OCI-LY7 (cell line): ENCODE measurements at regions not wholly inside any gene's neighbourhood (a gene's known extent, or its start where the extent isn't known, plus 50 kb on each side); places are given as distances from the start of the nearest gene placed in this dataset.

Source experiments
- BruUV-seq: library from RNA; stranded (reverse); fragments of 400-500 nt; replicated peaks from 2 replicates; lab custom pipeline; 2021; lab: Mats Ljungman, UMichigan
- CTCF ChIA-PET: fragments of 300-600 bp; sonication (Branson Sonifier 250); formaldehyde crosslinking; loops from one replicate; lab custom pipeline; 2022; ENCODE audit warnings: antibody characterized with exemption; ENCODE audit not compliant: unreplicated experiment; lab: Charles Lee
- POLR2A ChIA-PET: fragments of 300-600 bp; sonication (Branson Sonifier 250); formaldehyde crosslinking; loops from one replicate; lab custom pipeline; 2022; ENCODE audit warnings: antibody characterized with exemption; lab: Charles Lee
- DNase-seq: peaks from one replicate; pipeline ENCODE4 v3.0.0-alpha.2; 2015; ENCODE audit warnings: low spot score
- H2AFZ ChIP-seq: fragments of 200-600 bp; sonication (generic), shearing (Covaris generic); 2 replicates; pipeline ENCODE4 v1.6.1; 2014; ENCODE audit warnings: mild to moderate bottlenecking, antibody characterized with exemption, low read length, moderate library complexity
- H3K27ac ChIP-seq: fragments of 200-600 bp; sonication (generic); 2 replicates; pipeline ENCODE4 v1.5.1; 2014; ENCODE audit warnings: mixed run types, low read depth, mild to moderate bottlenecking, moderate library complexity, low read length, inconsistent platforms; ENCODE audit not compliant: poor library complexity, severe bottlenecking
- H3K36me3 ChIP-seq: fragments of 200-600 bp; sonication (generic); 2 replicates; pipeline ENCODE4 v1.6.1; 2014; ENCODE audit warnings: mild to moderate bottlenecking, antibody characterized with exemption, low read length, moderate library complexity, mixed read lengths; ENCODE audit not compliant: insufficient read depth
- H3K4me1 ChIP-seq: fragments of 200-600 bp; sonication (generic); 2 replicates; pipeline ENCODE4 v1.5.1; 2014; ENCODE audit warnings: mild to moderate bottlenecking, low read length; ENCODE audit not compliant: insufficient read depth, poor library complexity, severe bottlenecking
- H3K4me2 ChIP-seq: fragments of 200-600 bp; sonication (generic); 2 replicates; pipeline ENCODE4 v1.6.1; 2014; ENCODE audit warnings: mild to moderate bottlenecking, low read length
- H3K4me3 ChIP-seq: fragments of 200-600 bp; sonication (generic); 2 replicates; pipeline ENCODE4 v1.5.1; 2014; ENCODE audit warnings: mild to moderate bottlenecking, low read depth, low read length; ENCODE audit not compliant: poor library complexity, severe bottlenecking
- H3K79me2 ChIP-seq: fragments of 200-600 bp; sonication (generic); 2 replicates; pipeline ENCODE4 v1.6.1; 2016; ENCODE audit warnings: low read depth, mild to moderate bottlenecking, low read length, moderate library complexity, mixed read lengths; ENCODE audit not compliant: insufficient read depth
- H3K9me2 ChIP-seq: fragments of 200-600 bp; sonication (generic); 2 replicates; pipeline ENCODE4 v1.6.1; 2016; ENCODE audit warnings: mild to moderate bottlenecking, low read length, mixed read lengths; ENCODE audit not compliant: insufficient read depth
- H3K9me3 ChIP-seq: fragments of 200-600 bp; sonication (generic); 2 replicates; pipeline ENCODE4 v1.6.1; 2014; ENCODE audit warnings: mild to moderate bottlenecking, mixed run types, low read length, mixed read lengths
- H4K20me1 ChIP-seq: fragments of 200-600 bp; sonication (generic); 2 replicates; pipeline ENCODE4 v1.6.1; 2014; ENCODE audit warnings: mild to moderate bottlenecking, antibody characterized with exemption, low read length, moderate library complexity, mixed read lengths; ENCODE audit not compliant: insufficient read depth
- EZH2phosphoT487 ChIP-seq: fragments of 200-600 bp; sonication (generic); IDR thresholded peaks from 2 replicates; pipeline ENCODE4 v1.6.1; 2018; ENCODE audit warnings: low read depth, borderline replicate concordance, mild to moderate bottlenecking, mixed run types, antibody characterized with exemption, low read length, moderate library complexity, mixed read lengths
- intact Hi-C: fragments of 100-400 bp; cut with micrococcal nuclease; formaldehyde crosslinking; loops from one replicate; pipeline ENCODE4 v1.10.0; 2022; ENCODE audit not compliant: unreplicated experiment
- TF ChIP-seq, protein P1 (sequence below): fragments of 200-600 bp; sonication (generic); conservative IDR thresholded peaks from 2 replicates; pipeline ENCODE4 v1.5.1; 2014; ENCODE audit warnings: mild to moderate bottlenecking, antibody characterized with exemption, low read length, moderate library complexity, mixed read lengths

DNA sequence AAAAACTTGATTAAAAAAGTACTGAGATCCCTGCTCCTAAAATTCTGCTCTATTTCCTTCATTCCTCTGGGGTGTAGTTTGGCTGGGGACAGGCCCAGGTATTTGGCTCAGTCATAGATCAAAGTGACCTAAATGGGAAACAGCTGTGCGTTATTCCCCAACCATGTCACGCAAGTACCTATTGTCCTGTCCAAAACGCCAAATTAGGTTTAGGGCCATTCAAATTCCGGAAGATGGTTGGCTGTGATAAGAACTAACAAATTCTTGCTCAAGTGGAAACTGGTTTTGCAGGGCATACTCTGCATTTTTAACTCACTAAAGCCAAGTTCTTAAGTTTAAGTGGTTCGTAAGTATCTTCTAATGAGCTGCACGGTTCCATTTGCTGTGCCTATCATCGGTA is 147.6 kb upstream of the TMEM170B start:
- ChIA-PET POLR2A (interaction anchor here (0.6 to 1.2 kb wide), 4 partner anchors 9 to 42 kb away, joined by 3 to 5 read pairs (median 4); no protein-coding TSS in a partner anchor), CTCF (no interaction called here)
- DNase-seq, result no peak
- BruUV-seq, result no TSS peak
- H3K9me2 ChIP-seq, result no peaks in the 10 kb centered on the region
- no peaks in the 10 kb centered on the region for H4K20me1 ChIP-seq
- H3K4me2 ChIP-seq, result no peak overlapping the region
- H3K4me1 ChIP-seq, result peaks cover 25% of the 10 kb centered on the region
- TF ChIP-seq, protein P1, sequence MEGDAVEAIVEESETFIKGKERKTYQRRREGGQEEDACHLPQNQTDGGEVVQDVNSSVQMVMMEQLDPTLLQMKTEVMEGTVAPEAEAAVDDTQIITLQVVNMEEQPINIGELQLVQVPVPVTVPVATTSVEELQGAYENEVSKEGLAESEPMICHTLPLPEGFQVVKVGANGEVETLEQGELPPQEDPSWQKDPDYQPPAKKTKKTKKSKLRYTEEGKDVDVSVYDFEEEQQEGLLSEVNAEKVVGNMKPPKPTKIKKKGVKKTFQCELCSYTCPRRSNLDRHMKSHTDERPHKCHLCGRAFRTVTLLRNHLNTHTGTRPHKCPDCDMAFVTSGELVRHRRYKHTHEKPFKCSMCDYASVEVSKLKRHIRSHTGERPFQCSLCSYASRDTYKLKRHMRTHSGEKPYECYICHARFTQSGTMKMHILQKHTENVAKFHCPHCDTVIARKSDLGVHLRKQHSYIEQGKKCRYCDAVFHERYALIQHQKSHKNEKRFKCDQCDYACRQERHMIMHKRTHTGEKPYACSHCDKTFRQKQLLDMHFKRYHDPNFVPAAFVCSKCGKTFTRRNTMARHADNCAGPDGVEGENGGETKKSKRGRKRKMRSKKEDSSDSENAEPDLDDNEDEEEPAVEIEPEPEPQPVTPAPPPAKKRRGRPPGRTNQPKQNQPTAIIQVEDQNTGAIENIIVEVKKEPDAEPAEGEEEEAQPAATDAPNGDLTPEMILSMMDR, result no peak
- no peak for TF ChIP-seq EZH2phosphoT487
- H3K9me3 ChIP-seq, result no peaks in the 10 kb centered on the region
- no peak overlapping the region for H2AFZ ChIP-seq
- no peak overlapping the region for H3K27ac ChIP-seq
- intact Hi-C loops, result loop anchor here (5.0 to 10.0 kb wide), 3 partner anchors 158 to 855 kb away; partner anchors contain the start of genes NEDD9 and SMIM13
- H3K4me3 ChIP-seq, result no peak overlapping the region
- H3K79me2 ChIP-seq, result no peaks in the 10 kb centered on the region
- H3K36me3 ChIP-seq, result no peaks in the 10 kb centered on the region

DNA sequence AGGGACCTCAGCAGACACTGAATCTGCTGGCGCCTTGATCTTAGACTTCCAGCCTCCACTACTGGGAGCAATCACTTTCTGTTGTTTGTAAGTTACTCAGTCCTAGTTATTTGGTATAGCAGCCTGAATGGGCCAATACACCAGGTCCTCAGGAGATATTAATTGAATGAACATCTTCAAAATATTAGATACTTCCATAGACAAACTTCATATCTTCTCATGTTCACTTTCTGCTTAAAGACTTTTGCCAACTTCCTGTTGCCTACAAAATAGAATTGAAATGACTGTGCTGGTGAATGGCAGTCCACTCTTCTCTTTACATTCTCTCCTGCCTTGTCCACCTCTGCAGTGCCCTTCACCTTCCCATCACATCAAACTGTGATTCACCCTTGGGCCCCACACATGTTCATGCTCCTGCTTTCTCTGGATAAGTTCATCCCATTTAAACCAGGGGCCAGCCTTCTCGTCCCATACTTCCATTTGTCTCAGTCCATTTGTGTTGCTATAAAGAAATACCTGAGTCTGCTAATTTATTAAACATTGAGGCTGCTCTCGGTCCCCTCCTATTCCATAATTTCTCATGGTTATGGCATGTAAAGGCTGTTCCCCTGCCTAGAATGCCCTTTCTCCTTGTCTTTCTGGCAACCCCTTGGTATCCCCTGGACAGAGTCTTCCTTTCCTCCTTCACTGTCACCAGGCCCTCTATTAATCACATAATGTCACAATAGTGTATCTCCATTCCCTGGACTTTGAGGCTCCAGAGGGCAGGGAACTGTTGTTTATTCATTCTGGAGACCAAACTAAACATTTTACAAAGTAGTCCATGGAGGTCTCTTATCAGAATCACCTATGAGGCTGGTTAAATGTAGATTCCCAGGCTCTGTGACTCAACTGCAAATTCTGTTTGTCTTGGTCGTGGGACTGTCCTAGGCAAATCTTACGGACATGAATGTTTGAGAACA is 148.3 kb upstream of the TMEM170B start:
- no peaks in the 10 kb centered on the region for H3K9me2 ChIP-seq
- no peak overlapping the region for H3K27ac ChIP-seq
- no peaks in the 10 kb centered on the region for H3K79me2 ChIP-seq
- H3K9me3 ChIP-seq, result no peaks in the 10 kb centered on the region
- no peaks in the 10 kb centered on the region for H4K20me1 ChIP-seq
- no TSS peak for BruUV-seq
- CTCF ChIA-PET, result no interaction called here
- H2AFZ ChIP-seq, result no peak overlapping the region
- TF ChIP-seq EZH2phosphoT487, result no peak
- TF ChIP-seq, protein P1, result no peak
- no peak overlapping the region for H3K4me2 ChIP-seq
- POLR2A ChIA-PET, result interaction anchor here (0.7 to 1.1 kb wide), 2 partner anchors 12 to 27 kb away, joined by 3 to 4 read pairs; no protein-coding TSS in a partner anchor
- intact Hi-C loops, result loop anchor here (5.0 to 10.0 kb wide), 3 partner anchors 157 to 854 kb away; partner anchors contain the start of genes NEDD9 and SMIM13
- DNase-seq, result no peak
- peaks cover 25% of the 10 kb centered on the region for H3K4me1 ChIP-seq
- H3K4me3 ChIP-seq, result no peak overlapping the region
- no peaks in the 10 kb centered on the region for H3K36me3 ChIP-seq
